ENCODE measurements at regions not wholly inside any gene's neighbourhood (a gene's known extent, or its start where the extent isn't known, plus 50 kb on each side); places are given as distances from the start of the nearest gene placed in this dataset.

DNA sequence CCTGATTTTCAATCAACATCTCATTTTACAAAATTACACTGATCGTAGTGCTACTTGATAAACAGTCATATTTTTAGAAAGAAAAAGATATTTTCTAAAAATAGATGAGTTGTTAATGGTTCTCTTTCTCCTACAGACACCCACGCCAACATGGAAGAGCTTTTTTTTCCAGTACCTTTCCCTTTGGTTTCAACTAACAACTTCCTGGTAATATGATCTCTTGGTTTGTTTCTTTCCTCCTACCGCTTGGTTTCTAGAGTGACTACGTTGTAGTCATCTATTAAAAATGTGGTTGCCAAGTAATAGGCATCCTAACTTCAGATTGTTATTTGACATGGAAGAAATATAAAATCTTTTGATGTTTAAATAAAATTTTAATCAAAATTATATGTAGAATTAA is 189.0 kb downstream of the LACC1 start:
- TF ChIP-seq, protein P1, sequence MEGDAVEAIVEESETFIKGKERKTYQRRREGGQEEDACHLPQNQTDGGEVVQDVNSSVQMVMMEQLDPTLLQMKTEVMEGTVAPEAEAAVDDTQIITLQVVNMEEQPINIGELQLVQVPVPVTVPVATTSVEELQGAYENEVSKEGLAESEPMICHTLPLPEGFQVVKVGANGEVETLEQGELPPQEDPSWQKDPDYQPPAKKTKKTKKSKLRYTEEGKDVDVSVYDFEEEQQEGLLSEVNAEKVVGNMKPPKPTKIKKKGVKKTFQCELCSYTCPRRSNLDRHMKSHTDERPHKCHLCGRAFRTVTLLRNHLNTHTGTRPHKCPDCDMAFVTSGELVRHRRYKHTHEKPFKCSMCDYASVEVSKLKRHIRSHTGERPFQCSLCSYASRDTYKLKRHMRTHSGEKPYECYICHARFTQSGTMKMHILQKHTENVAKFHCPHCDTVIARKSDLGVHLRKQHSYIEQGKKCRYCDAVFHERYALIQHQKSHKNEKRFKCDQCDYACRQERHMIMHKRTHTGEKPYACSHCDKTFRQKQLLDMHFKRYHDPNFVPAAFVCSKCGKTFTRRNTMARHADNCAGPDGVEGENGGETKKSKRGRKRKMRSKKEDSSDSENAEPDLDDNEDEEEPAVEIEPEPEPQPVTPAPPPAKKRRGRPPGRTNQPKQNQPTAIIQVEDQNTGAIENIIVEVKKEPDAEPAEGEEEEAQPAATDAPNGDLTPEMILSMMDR (IDR thresholded peaks at IDR 0.05) = no peak
- TF ChIP-seq POLR2A (IDR thresholded peaks at IDR 0.05) = no peak
